ENCODE measurements at regions not wholly inside any gene's neighbourhood (a gene's known extent, or its start where the extent isn't known, plus 50 kb on each side); places are given as distances from the start of the nearest gene placed in this dataset.
"Not testable (repeated sequence)": the region's sequence is repeated elsewhere in the genome, so short reads cannot be mapped to it uniquely, and the experiment has no call there.

DNA sequence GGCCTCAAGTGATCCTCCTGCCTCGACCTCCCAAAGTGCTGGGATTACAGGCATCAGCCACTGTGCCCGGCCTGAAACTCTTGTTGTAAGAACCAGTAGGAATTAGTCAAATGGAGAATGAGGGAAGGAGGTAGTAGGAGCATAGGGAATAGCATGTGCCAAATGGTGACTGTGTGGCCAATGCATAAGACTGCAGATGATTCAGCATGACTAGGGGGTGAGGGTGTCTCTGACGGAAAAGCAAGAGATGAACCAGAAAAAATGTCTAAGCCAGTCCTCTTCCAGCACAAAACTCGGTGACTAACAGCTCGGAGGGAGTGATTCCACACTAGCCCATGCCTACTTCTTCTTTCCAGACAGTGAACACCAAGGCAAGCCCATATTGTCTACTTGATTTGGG is 58.2 kb upstream of the DUSP21 start:
- in situ Hi-C loops (cut with HindIII; ENCODE audit: low pct_ligation_motif_present, low sequenced_read_pairs), result no loop called here
- H3K27me3 ChIP-seq (replicated peaks), result no peaks in the 10 kb centered on the region
- H3K4me3 ChIP-seq (ENCODE audit: low read depth, low read length), result no peak overlapping the region
- DNase-seq, result peak; percentile 50
- no peak overlapping the region for H3K27ac ChIP-seq
- H3K36me3 ChIP-seq (replicated peaks), result no peaks in the 10 kb centered on the region
- TF ChIP-seq, protein P1, sequence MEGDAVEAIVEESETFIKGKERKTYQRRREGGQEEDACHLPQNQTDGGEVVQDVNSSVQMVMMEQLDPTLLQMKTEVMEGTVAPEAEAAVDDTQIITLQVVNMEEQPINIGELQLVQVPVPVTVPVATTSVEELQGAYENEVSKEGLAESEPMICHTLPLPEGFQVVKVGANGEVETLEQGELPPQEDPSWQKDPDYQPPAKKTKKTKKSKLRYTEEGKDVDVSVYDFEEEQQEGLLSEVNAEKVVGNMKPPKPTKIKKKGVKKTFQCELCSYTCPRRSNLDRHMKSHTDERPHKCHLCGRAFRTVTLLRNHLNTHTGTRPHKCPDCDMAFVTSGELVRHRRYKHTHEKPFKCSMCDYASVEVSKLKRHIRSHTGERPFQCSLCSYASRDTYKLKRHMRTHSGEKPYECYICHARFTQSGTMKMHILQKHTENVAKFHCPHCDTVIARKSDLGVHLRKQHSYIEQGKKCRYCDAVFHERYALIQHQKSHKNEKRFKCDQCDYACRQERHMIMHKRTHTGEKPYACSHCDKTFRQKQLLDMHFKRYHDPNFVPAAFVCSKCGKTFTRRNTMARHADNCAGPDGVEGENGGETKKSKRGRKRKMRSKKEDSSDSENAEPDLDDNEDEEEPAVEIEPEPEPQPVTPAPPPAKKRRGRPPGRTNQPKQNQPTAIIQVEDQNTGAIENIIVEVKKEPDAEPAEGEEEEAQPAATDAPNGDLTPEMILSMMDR (IDR thresholded peaks at IDR 0.05; ENCODE audit: low read depth, low read length, missing control alignments), result no peak

DNA sequence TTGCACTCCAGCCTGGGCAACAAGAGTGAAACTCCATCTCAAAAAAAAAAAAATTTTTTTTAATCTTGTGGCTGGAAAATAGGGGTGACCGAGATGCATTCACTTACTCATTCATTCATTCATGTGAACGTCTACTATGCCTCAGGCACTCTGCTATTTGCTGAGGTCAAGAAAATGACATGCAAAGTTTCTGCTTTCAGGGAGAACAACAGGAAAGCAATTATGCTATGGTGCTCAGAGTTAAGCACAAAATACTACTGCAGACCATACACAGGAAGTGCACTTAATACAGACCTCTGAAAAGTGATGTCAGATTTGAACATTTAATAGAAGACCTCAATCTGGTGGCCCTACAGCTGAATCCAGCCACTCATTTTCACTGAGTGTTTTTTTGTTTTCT is 59.6 kb upstream of the DUSP21 start:
- in situ Hi-C loops (cut with HindIII; ENCODE audit: low pct_ligation_motif_present, low sequenced_read_pairs), result no loop called here
- TF ChIP-seq, protein P1 (IDR thresholded peaks at IDR 0.05; ENCODE audit: low read depth, low read length, missing control alignments), result no peak
- H3K4me3 ChIP-seq (ENCODE audit: low read depth, low read length), result no peak overlapping the region
- H3K27ac ChIP-seq, result no peak overlapping the region
- H3K36me3 ChIP-seq (replicated peaks), result no peaks in the 10 kb centered on the region
- H3K27me3 ChIP-seq (replicated peaks), result no peaks in the 10 kb centered on the region
- no peak for DNase-seq

DNA sequence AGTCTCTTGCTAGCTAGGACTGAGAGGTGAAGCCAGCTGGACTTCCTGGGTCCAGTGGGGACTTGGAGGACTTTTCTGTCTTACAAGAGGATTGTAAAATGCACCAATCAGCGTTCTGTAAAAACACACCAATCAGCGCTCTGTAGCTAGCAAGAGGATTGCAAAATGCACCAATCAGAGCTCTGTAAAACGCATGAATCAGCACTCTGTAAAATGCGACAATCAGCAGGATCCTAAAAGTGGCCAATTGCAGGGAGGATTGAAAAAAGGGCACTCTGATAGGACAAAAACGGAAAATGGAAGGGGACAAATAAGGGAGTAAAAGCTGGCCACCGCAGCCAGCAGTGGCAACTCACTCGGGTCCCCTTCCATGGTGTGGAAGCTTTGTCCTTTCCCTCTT is 65.6 kb upstream of the DUSP21 start:
- Histone ChIP-seq H3K27ac (no peak overlapping the region), H3K4me3 (ENCODE audit: low read depth, low read length) (no peak overlapping the region), H3K27me3 (replicated peaks) (no peaks in the 10 kb centered on the region), H3K36me3 (replicated peaks) (no peaks in the 10 kb centered on the region)
- no peak for DNase-seq
- in situ Hi-C loops (cut with HindIII; ENCODE audit: low pct_ligation_motif_present, low sequenced_read_pairs), result no loop called here
- TF ChIP-seq, protein P1 (IDR thresholded peaks at IDR 0.05; ENCODE audit: low read depth, low read length, missing control alignments), result no peak

DNA sequence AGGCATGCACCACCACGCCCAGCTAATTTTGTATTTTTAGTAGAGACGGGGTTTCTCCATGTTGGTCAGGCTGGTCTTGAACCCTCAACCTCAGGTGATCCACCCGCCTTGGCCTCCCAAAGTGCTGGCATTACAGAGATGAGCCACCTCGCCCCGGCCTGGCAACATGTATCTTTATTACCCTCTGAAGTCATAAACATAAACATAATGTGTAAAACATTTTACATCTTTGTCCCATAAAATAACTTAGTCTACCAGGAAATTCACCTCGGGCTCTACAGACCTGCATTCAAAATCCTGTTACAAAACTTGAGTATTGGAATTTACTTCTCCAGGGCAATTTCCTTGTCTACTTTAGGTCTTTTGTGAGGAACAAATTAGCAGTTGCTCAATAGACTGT is 68.1 kb upstream of the DUSP21 start:
- in situ Hi-C loops (cut with HindIII; ENCODE audit: low pct_ligation_motif_present, low sequenced_read_pairs), result no loop called here
- H3K36me3 ChIP-seq (replicated peaks), result no peaks in the 10 kb centered on the region
- no peak for DNase-seq
- no peaks in the 10 kb centered on the region for H3K27me3 ChIP-seq (replicated peaks)
- TF ChIP-seq, protein P1 (IDR thresholded peaks at IDR 0.05; ENCODE audit: low read depth, low read length, missing control alignments), result no peak
- no peak overlapping the region for H3K27ac ChIP-seq
- H3K4me3 ChIP-seq (ENCODE audit: low read depth, low read length), result no peak overlapping the region

DNA sequence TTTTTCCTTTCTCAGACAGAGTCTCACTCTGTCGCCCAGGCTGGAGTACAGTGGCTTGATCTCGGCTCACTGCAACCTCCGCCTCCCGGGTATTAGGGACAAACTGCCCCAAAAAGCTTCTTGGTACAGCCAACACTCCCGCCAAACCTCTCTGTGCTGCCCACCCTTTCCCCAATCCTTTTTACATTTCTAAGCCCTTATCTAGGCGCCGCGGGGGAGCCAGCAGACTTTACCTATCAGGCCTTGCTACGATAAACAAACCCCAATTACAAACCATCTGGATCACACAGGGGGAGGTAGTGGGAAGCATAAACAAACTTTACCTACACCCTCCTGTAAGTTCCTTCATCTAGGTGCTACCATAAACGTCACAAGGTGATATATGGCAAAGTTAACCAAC is 69.8 kb upstream of the DUSP21 start:
- H3K4me3 ChIP-seq (ENCODE audit: low read depth, low read length); H3K27me3 ChIP-seq (replicated peaks); H3K36me3 ChIP-seq (replicated peaks); H3K27ac ChIP-seq; DNase-seq; in situ Hi-C loops (cut with HindIII; ENCODE audit: low pct_ligation_motif_present, low sequenced_read_pairs): not testable (repeated sequence)

DNA sequence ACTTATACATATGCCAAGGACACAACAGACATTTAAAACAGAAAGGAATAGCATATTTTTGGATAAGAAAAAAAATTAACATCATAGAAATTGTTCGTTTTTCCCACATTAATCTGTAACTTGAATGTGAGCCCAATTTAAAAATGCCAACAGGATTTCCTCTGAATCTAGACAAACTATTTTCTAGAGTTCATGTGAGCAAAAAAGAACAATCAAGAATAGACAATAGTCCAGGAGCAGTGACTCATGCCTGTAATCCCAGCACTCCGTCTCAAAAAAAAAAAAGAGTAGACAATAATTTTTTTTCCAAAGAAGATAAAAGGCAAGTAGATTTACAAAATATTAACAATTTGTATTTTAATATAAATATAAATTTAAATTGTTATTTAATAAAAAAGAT is 73.7 kb upstream of the DUSP21 start:
- no peak overlapping the region for H3K27ac ChIP-seq
- no peak overlapping the region for H3K4me3 ChIP-seq (ENCODE audit: low read depth, low read length)
- DNase-seq, result no peak
- TF ChIP-seq, protein P1 (IDR thresholded peaks at IDR 0.05; ENCODE audit: low read depth, low read length, missing control alignments), result no peak
- H3K36me3 ChIP-seq (replicated peaks), result no peaks in the 10 kb centered on the region
- in situ Hi-C loops (cut with HindIII; ENCODE audit: low pct_ligation_motif_present, low sequenced_read_pairs), result no loop called here
- H3K27me3 ChIP-seq (replicated peaks), result no peaks in the 10 kb centered on the region

Data from brain microvascular endothelial cell (primary cell).